ENCODE measurements at regions not wholly inside any gene's neighbourhood (a gene's known extent, or its start where the extent isn't known, plus 50 kb on each side); places are given as distances from the start of the nearest gene placed in this dataset.

GRCh38 chr2:177038787-177039484, 173.7 kb upstream of the HNRNPA3 start:
- DNase-seq, result no peak

DNA sequence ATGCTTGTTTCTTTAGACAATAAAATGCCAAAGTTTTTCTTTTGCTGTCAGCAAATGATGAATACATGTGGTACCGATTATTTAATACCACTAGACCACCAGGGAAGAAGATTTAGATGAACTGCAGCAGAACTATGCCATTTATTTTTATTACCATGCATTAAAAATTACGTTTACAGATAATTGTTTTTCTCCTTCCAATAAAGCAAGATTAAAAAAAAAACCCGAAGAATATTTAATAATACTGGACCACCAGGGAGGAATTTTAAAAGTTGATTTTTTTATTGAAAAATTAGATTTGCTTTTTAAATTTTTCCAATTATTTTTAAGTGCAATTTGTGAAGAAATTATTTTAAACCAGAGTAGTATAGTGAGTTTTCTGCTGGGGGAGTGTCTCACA, 170.3 kb upstream of the HNRNPA3 start:
- DNase-seq, result no peak

DNA sequence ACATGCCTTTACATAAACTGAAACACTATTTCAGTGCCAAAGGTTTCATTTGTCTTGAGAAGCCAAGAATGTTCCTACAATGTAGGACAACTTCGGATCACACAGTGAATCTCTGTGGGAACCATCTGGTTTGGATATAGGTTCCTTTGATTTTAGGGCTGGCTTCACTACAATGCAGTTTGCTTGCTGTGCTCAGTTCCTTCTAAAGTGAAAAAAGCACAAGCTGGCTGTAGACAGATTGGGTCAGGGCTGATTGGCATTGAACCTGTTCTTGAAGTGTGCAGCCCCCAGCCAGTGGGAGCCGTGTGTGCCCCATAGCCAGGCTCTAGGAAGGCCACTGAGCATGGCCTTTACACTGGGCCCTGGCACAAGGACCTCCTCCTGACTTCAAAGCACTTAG, 167.9 kb upstream of the HNRNPA3 start:
- no peak for DNase-seq

GRCh38 chr2:177048981-177049380, 163.6 kb upstream of the HNRNPA3 start:
- no peak for DNase-seq

- DNase-seq, result no peak
These were observed 161.3 kb upstream of the HNRNPA3 start for GRCh38 chr2:177051278-177051677.

DNA sequence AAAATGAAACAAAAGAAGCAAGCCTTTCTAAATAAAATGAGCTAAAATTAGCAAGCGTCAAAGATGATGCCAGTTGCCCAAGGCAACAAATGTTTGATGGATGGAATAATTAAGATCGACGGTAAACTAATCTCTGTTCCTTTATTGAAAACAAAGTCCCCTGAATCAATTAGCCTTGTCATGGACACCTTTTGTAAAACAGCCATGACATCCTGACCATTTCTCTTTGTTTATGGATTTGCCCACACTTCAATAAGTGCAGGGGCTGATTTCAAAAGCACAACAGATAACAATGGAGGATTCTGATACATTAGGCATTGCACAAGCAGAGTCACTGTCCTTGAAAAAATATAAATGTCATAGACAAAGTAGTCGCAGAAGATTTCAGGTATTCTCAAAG, 160.1 kb upstream of the HNRNPA3 start:
- DNase-seq, result no peak

DNA sequence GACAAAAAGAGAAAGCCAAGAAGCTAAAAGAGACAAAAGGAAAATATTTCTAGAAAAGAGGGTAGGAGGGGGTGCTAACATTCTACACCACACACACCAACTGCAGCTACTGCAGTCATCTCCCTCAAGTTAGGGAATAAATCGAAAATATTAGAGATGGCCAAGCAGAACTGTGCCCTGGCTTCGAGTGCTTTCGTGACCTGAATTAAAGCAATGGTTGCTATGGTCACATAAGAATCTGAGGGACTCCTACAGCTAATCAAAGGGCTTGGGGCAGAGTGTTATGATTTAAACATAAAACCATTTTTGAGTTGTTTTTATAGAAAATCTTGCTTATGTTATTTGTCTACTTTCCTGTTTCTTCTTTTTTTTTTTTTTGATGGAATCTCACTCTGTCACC, 159.6 kb upstream of the HNRNPA3 start:
- DNase-seq, result no peak

GRCh38 chr2:177053716-177054115, 158.9 kb upstream of the HNRNPA3 start:
- DNase-seq, result no peak

DNA sequence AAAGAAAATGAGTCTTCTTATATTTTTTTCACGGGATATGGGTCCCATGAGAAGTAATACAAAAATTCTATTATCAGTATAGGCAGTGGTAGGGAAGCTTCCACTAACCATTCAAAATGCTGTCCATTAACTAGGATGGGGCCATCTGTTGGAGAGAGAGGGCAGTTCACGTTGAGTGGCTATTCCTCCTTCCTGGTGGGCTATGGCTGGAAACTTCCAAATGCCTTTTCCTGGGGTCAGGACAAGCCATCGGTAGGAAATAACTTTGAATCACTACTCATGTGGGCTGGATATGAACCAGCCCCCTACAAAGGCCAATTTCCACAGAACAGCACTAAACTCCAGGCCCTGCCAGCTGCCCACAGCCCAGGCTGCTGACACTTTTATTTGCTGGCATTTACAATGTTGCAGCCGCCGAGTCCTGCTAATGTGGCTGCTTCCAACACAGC, 156.1 kb upstream of the HNRNPA3 start:
- DNase-seq, result no peak

DNA sequence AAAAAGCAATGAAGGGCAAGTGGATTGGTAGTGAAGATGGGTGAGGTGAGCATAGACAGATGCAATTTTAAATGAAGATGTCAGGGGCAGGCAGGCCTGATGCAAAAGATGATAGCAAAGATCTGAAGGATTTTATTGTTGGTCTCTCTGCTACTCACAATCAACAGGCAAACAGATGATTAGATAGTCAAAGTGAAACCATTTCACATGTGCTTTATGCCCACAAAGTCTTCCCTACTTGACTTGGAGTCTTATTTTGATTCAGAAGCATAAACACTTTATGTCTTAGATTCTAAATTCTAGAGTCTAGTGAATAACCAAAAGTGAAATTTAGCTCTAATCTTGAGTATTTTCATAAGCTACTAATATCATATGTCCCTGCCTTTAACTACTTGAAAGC, 153.8 kb upstream of the HNRNPA3 start:
- no peak for DNase-seq

DNA sequence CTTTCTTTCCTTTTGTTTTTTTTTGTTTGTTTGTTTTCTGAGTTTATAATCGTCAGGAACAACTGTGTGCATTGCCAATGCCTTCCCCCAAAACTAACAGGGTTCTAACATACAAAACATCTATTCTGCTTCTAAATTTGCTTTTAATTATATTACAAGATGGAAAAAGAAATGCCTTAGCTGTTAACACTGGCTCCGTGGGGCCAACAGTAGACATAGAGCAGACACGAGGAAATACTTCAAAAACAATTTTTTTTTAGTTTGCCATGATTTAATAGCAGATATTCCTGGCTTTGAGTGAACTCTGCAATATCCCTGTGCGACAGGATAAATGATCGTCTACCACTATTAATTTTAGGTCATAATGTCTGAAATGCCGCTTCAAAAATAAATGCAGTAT, 153.3 kb upstream of the HNRNPA3 start:
- DNase-seq, result no peak

GRCh38 chr2:177063331-177063730, 149.3 kb upstream of the HNRNPA3 start:
- DNase-seq, result no peak

DNA sequence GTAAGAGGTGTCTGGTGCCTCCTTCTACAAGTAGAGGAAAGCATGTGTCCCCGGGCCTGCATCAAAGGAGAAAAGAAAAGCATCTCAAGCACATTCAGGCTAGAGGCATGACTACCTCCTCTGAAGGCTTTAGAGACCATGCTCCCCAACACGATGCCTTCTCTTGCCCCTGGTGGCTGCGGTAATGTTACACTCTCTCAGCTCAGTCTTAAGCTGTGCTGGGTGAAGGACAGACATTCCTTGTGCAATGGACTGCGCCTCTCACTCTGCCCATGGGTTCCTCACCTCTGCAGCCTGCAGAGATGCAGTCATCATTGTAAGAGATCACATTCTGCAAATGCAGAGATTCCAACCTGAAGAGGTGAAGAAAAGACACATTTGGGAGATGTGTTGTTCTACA, 148.2 kb upstream of the HNRNPA3 start:
- no peak for DNase-seq

GRCh38 chr2:177068967-177069366, 143.6 kb upstream of the HNRNPA3 start:
- no peak for DNase-seq

GRCh38 chr2:177072090-177072489, 140.5 kb upstream of the HNRNPA3 start:
- DNase-seq, result no peak

DNA sequence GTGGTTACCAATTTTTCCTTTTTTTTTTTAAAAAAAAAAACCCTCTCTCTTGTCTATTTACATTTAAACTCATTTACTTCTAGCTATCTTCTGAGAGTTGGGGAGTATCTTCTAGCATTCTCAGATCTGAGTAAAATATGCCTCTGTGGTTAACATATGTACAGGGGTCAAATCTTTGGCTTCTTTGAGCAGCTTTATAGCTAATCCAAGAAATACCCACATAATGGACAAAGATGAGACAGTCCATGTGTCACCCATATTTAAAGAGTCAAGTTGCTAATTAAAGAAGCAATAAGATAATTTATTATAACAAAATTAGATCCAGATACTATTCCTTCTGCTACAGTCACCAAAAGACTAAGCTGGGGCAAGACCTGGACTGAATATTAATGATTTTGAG, 139.0 kb upstream of the HNRNPA3 start:
- no peak for DNase-seq

- DNase-seq, result no peak
These were observed 138.4 kb upstream of the HNRNPA3 start for GRCh38 chr2:177074099-177074710.

GRCh38 chr2:177075254-177075653, 137.3 kb upstream of the HNRNPA3 start:
- no peak for DNase-seq

DNA sequence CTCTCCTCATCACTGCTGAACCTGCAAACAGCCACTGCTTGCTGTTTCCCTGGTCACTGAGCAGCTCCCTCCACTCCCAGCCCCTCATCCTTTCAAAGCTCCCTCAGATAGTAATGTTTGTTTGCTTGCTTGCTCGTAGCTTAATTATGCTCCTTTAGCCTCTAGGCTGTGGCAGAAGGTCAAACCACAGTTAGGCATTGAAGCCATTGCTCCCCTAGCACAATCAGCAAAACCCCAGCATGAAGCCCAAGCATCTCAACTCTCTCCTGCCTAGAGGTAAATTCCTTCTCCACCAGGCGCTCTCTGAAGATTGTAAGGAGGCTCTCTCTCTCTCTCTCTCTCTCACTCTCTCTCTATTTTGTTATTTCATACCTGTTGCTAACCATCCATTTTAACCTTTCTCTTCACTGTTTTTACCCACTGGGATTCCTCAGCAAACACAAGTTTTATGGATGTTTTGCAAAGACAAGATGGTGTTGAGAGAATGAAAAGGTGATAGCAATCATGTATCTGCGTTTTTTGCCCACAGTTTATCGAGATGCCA, 135.9 kb upstream of the HNRNPA3 start:
- DNase-seq, result no peak

GRCh38 chr2:177077778-177078177, 134.8 kb upstream of the HNRNPA3 start:
- DNase-seq, result no peak

DNA sequence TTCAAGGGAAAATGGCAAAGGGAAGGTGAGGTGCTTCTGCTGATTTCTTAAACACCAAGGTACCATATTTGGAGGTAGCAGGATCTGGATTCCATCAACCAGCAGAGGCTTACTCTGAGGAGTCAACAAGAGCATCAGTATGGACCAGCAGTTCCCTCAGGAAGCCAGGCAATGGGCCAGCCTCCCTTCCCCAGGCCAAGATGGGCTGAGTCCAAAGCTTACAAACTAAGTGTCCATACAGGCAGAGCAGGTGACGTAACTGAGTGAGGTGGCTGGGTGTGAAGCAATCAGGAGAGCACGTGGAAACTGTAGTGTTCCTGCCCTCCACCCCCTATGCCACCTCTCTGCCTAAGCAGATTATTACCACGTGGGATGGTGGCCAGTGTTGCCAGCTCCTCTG, 134.2 kb upstream of the HNRNPA3 start:
- no peak for DNase-seq

DNA sequence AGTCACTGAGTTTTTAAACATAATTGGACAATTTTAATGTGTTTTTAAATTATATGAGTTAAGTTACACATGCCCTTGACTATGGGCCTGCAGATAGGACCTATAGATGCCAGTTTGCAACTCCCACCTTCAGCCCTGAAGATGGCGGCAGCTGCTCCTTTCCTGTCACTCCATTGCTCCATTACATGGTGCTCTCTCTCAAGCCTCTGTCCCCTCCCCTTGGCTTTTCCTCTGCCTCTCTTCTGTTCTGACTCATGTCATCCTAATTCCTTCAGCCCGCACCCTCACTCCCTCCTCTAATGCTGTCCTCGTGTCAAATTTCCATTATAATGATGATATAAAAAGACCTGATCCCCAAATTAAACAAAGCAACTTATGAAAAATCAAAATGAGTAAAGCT, 133.7 kb upstream of the HNRNPA3 start:
- no peak for DNase-seq

GRCh38 chr2:177080746-177081284, 131.8 kb upstream of the HNRNPA3 start:
- no peak for DNase-seq

DNA sequence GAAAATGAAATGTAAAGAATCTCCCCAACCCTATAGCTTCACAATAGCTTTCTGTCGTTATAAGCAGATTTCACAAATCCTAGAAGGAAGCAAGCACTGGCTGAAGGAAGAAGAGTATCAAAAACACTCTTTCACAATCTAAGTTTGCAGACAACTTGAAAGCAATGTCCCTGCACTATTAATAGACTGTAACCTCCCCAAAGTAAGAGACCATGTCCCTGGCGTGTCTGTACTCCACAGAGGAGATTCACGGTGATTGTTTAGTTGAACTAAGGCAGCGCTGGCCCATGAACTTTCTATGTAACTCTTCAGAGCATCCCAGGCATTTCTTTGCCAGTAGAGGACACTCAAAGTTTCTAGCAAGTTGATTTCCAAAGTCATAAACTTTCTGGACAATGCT, 128.0 kb upstream of the HNRNPA3 start:
- DNase-seq, result no peak
